Neural cell (in vitro differentiated cells): ENCODE measurements at regions not wholly inside any gene's neighbourhood (a gene's known extent, or its start where the extent isn't known, plus 50 kb on each side); places are given as distances from the start of the nearest gene placed in this dataset.

Experiments used
- H2AFZ ChIP-seq: fragments of 200-600, 300-800 bp; sonication (generic), shearing (Covaris generic); 2 replicates; pipeline ENCODE4 v1.6.0; 2014; ENCODE audit warnings: low read depth, mild to moderate bottlenecking, antibody characterized with exemption, low read length, moderate library complexity
- H3F3A ChIP-seq: fragments of 200-600 bp; shearing (Covaris generic); 2 replicates; pipeline ENCODE4 v1.6.1; 2016; ENCODE audit warnings: mild to moderate bottlenecking, moderate library complexity, mixed read lengths, antibody characterized with exemption, low read length; ENCODE audit not compliant: insufficient read depth, poor library complexity, severe bottlenecking
- H3K27ac ChIP-seq: fragments of 200-600, 300-800 bp; sonication (generic), shearing (Covaris generic); 2 replicates; pipeline ENCODE4 v1.5.1; 2014; ENCODE audit warnings: mild to moderate bottlenecking, low read length, moderate library complexity
- H3K27me3 ChIP-seq: fragments of 300-800, 200-600 bp; sonication (generic), shearing (Covaris generic); 2 replicates; pipeline ENCODE4 v1.6.0; 2014; ENCODE audit warnings: mild to moderate bottlenecking, low read depth, low read length, moderate library complexity; ENCODE audit not compliant: insufficient read depth
- H3K36me3 ChIP-seq: fragments of 300-800, 200-600 bp; sonication (generic), shearing (Covaris generic); 2 replicates; pipeline ENCODE4 v1.5.1; 2014; ENCODE audit warnings: mild to moderate bottlenecking, antibody characterized with exemption, low read length, moderate library complexity; ENCODE audit not compliant: insufficient read depth
- H3K4me2 ChIP-seq: fragments of 300-800, 200-600 bp; sonication (generic), shearing (Covaris generic); 2 replicates; pipeline ENCODE4 v1.6.0; 2014; ENCODE audit warnings: mild to moderate bottlenecking, low read length
- H3K4me3 ChIP-seq: fragments of 300-800, 200-600 bp; sonication (generic), shearing (Covaris generic); 2 replicates; pipeline ENCODE4 v1.5.1; 2014; ENCODE audit warnings: mild to moderate bottlenecking, low read length, moderate library complexity
- H3K79me2 ChIP-seq: fragments of 200-600 bp; shearing (Covaris generic); replicated peaks from 2 replicates; pipeline ENCODE4 v1.6.0; 2014; ENCODE audit warnings: mild to moderate bottlenecking, low read length, moderate library complexity; ENCODE audit not compliant: insufficient read depth
- H3K9ac ChIP-seq: fragments of 300-800, 200-600 bp; sonication (generic), shearing (Covaris generic); 2 replicates; pipeline ENCODE4 v1.6.1; 2016; ENCODE audit warnings: mild to moderate bottlenecking, low read length, mixed read lengths
- H3K9me2 ChIP-seq: fragments of 200-600 bp; shearing (Covaris generic); 2 replicates; pipeline ENCODE4 v1.6.1; 2016; ENCODE audit warnings: mild to moderate bottlenecking, low read length, mixed read lengths; ENCODE audit not compliant: insufficient read depth
- H3K9me3 ChIP-seq: fragments of 200-600, 300-800 bp; sonication (generic), shearing (Covaris generic); 2 replicates; pipeline ENCODE4 v1.6.1; 2016; ENCODE audit warnings: mild to moderate bottlenecking, mixed run types, low read length, moderate library complexity, mixed read lengths
- H4K20me1 ChIP-seq: fragments of 200-600 bp; shearing (Covaris generic); 2 replicates; pipeline ENCODE4 v1.6.1; 2016; ENCODE audit warnings: mild to moderate bottlenecking, mixed run types; ENCODE audit not compliant: insufficient read depth
- CTCF ChIP-seq: fragments of 450-650 bp; IDR thresholded peaks from 2 replicates; pipeline ENCODE4 v1.5.1; 2014; ENCODE audit warnings: antibody characterized with exemption, mild to moderate bottlenecking, moderate library complexity; ENCODE audit not compliant: poor library complexity, severe bottlenecking
- EP300 ChIP-seq: fragments of 450-650 bp; conservative IDR thresholded peaks from 2 replicates; pipeline ENCODE4 v1.6.1; 2014; ENCODE audit warnings: antibody characterized with exemption, mild to moderate bottlenecking, moderate library complexity; ENCODE audit not compliant: poor library complexity, severe bottlenecking
- EZH2 ChIP-seq: fragments of 200-600, 300-800 bp; shearing (Covaris generic), sonication (generic); IDR thresholded peaks from 2 replicates; pipeline ENCODE4 v1.6.1; 2014; ENCODE audit warnings: antibody characterized with exemption, low read length, borderline replicate concordance, mild to moderate bottlenecking; ENCODE audit not compliant: insufficient read depth, poor library complexity, severe bottlenecking
- MXI1 ChIP-seq: fragments of 450-650 bp; conservative IDR thresholded peaks from 2 replicates; pipeline ENCODE4 v1.6.1; 2014; ENCODE audit warnings: antibody characterized with exemption, mild to moderate bottlenecking; ENCODE audit not compliant: poor library complexity, severe bottlenecking
- POLR2AphosphoS5 ChIP-seq: IDR thresholded peaks from 2 replicates; pipeline ENCODE4 v1.6.1; 2012
- RAD21 ChIP-seq: fragments of 450-650 bp; conservative IDR thresholded peaks from 2 replicates; pipeline ENCODE4 v1.6.1; 2014; ENCODE audit warnings: antibody characterized with exemption, mild to moderate bottlenecking, moderate library complexity
- SMC3 ChIP-seq: fragments of 450-650 bp; conservative IDR thresholded peaks from 2 replicates; pipeline ENCODE4 v1.6.1; 2014; ENCODE audit warnings: antibody characterized with exemption, mild to moderate bottlenecking, moderate library complexity; ENCODE audit not compliant: poor library complexity
- TAF1 ChIP-seq: IDR thresholded peaks from 2 replicates; pipeline ENCODE4 v1.6.1; 2012; ENCODE audit warnings: low read depth
- TF ChIP-seq, protein P1 (sequence below): IDR thresholded peaks from 2 replicates; pipeline ENCODE4 v1.6.1; 2012; ENCODE audit warnings: borderline replicate concordance

- no peaks in the 10 kb centered on the region for H3K36me3 ChIP-seq
- H3K27ac ChIP-seq, result no peak overlapping the region
- no peaks in the 10 kb centered on the region for H3F3A ChIP-seq
- H3K9me3 ChIP-seq, result no peaks in the 10 kb centered on the region
- no peaks in the 10 kb centered on the region for H3K79me2 ChIP-seq
- H3K4me3 ChIP-seq, result no peak overlapping the region
- no peak overlapping the region for H3K9ac ChIP-seq
- H3K27me3 ChIP-seq, result no peaks in the 10 kb centered on the region
- no peak overlapping the region for H3K4me2 ChIP-seq
- no peaks in the 10 kb centered on the region for H3K9me2 ChIP-seq
- no peaks in the 10 kb centered on the region for H4K20me1 ChIP-seq
- H2AFZ ChIP-seq, result no peak overlapping the region
- no peak for TF ChIP-seq EP300
- TF ChIP-seq SMC3, result no peak
- TF ChIP-seq MXI1, result no peak
- no peak for TF ChIP-seq CTCF
Measured at GRCh38 chr21:27703791-27704190, 736.9 kb upstream of the ADAMTS5 start.

- Histone ChIP-seq H3K79me2 (no peaks in the 10 kb centered on the region), H3K27ac (no peak overlapping the region), H3K9ac (no peak overlapping the region), H3K9me2 (no peaks in the 10 kb centered on the region), H3K4me2 (no peak overlapping the region), H3K9me3 (no peaks in the 10 kb centered on the region), H3K36me3 (no peaks in the 10 kb centered on the region), H3K27me3 (no peaks in the 10 kb centered on the region), H3F3A (no peaks in the 10 kb centered on the region), H2AFZ (no peak overlapping the region), H4K20me1 (no peaks in the 10 kb centered on the region), H3K4me3 (peak overlapping the region; percentile 25)
- TF ChIP-seq SMC3, result peak; percentile 100
- TF ChIP-seq EP300, result no peak
- no peak for TF ChIP-seq TAF1
- TF ChIP-seq RAD21, result peak; percentile 98
- TF ChIP-seq MXI1, result no peak
- peak; percentile 96 for TF ChIP-seq CTCF
Measured at GRCh38 chr21:27700974-27701614, 734.2 kb upstream of the ADAMTS5 start.

- Histone ChIP-seq H2AFZ (no peak overlapping the region), H3K9me3 (no peaks in the 10 kb centered on the region), H3K4me3 (no peak overlapping the region), H3K79me2 (no peaks in the 10 kb centered on the region), H3K9ac (no peak overlapping the region), H3K9me2 (no peaks in the 10 kb centered on the region), H3K27me3 (no peaks in the 10 kb centered on the region), H3K27ac (no peak overlapping the region), H4K20me1 (no peaks in the 10 kb centered on the region), H3K4me2 (no peak overlapping the region), H3K36me3 (no peaks in the 10 kb centered on the region), H3F3A (no peaks in the 10 kb centered on the region)
- TF ChIP-seq MXI1 (no peak), TAF1 (no peak), CTCF (no peak), SMC3 (no peak), EP300 (no peak), POLR2AphosphoS5 (no peak), RAD21 (no peak), EZH2 (no peak)
- TF ChIP-seq, protein P1, sequence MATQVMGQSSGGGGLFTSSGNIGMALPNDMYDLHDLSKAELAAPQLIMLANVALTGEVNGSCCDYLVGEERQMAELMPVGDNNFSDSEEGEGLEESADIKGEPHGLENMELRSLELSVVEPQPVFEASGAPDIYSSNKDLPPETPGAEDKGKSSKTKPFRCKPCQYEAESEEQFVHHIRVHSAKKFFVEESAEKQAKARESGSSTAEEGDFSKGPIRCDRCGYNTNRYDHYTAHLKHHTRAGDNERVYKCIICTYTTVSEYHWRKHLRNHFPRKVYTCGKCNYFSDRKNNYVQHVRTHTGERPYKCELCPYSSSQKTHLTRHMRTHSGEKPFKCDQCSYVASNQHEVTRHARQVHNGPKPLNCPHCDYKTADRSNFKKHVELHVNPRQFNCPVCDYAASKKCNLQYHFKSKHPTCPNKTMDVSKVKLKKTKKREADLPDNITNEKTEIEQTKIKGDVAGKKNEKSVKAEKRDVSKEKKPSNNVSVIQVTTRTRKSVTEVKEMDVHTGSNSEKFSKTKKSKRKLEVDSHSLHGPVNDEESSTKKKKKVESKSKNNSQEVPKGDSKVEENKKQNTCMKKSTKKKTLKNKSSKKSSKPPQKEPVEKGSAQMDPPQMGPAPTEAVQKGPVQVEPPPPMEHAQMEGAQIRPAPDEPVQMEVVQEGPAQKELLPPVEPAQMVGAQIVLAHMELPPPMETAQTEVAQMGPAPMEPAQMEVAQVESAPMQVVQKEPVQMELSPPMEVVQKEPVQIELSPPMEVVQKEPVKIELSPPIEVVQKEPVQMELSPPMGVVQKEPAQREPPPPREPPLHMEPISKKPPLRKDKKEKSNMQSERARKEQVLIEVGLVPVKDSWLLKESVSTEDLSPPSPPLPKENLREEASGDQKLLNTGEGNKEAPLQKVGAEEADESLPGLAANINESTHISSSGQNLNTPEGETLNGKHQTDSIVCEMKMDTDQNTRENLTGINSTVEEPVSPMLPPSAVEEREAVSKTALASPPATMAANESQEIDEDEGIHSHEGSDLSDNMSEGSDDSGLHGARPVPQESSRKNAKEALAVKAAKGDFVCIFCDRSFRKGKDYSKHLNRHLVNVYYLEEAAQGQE, result no peak
Measured at GRCh38 chr21:27695246-27695645, 728.4 kb upstream of the ADAMTS5 start.
